Mesendoderm (in vitro differentiated cells): ENCODE measurements at regions not wholly inside any gene's neighbourhood (a gene's known extent, or its start where the extent isn't known, plus 50 kb on each side); places are given as distances from the start of the nearest gene placed in this dataset.

ENCODE experiments used
- DNase-seq: peaks from one replicate; pipeline ENCODE4 v3.0.0; 2013
- H2AK5ac ChIP-seq: 2 replicates; pipeline ENCODE4 v1.6.1; 2013; ENCODE audit warnings: low read length, inconsistent platforms
- H2BK120ac ChIP-seq: 2 replicates; pipeline ENCODE4 v1.6.1; 2013; ENCODE audit warnings: low read depth, mild to moderate bottlenecking, low read length, moderate library complexity, mixed read lengths
- H2BK15ac ChIP-seq: replicated peaks from 2 replicates; pipeline ENCODE4 v1.6.1; 2013; ENCODE audit warnings: low read depth, mild to moderate bottlenecking, moderate library complexity
- H2BK5ac ChIP-seq: 2 replicates; pipeline ENCODE4 v1.6.1; 2013; ENCODE audit warnings: low read length, inconsistent platforms
- H3K18ac ChIP-seq: 2 replicates; pipeline ENCODE4 v1.6.1; 2013; ENCODE audit warnings: mild to moderate bottlenecking, low read length, mixed read lengths
- H3K23ac ChIP-seq: one replicate; pipeline ENCODE4 v1.6.1; 2013; ENCODE audit warnings: low read length
- H3K27ac ChIP-seq: 2 replicates; pipeline ENCODE4 v1.5.1; 2013; ENCODE audit warnings: low read depth, mild to moderate bottlenecking, inconsistent platforms, low read length, moderate library complexity
- H3K27me3 ChIP-seq: 2 replicates; pipeline ENCODE4 v1.6.1; 2013; ENCODE audit warnings: low read length, control low read depth, mild to moderate bottlenecking, inconsistent platforms; ENCODE audit not compliant: insufficient read depth, poor library complexity
- H3K36me3 ChIP-seq: 2 replicates; pipeline ENCODE4 v1.6.1; 2013; ENCODE audit warnings: low read length, inconsistent platforms; ENCODE audit not compliant: control insufficient read depth, insufficient read depth
- H3K4ac ChIP-seq: one replicate; pipeline ENCODE4 v1.6.1; 2013; ENCODE audit warnings: low read depth, mild to moderate bottlenecking, low read length, moderate library complexity
- H3K4me1 ChIP-seq: 2 replicates; pipeline ENCODE4 v1.6.1; 2013; ENCODE audit warnings: low read depth, low read length, inconsistent platforms; ENCODE audit not compliant: control insufficient read depth
- H3K4me2 ChIP-seq: 2 replicates; pipeline ENCODE4 v1.6.1; 2013; ENCODE audit warnings: low read length
- H3K4me3 ChIP-seq: 2 replicates; pipeline ENCODE4 v1.5.1; 2013; ENCODE audit warnings: mild to moderate bottlenecking, low read length
- H3K56ac ChIP-seq: one replicate; pipeline ENCODE4 v1.6.1; 2013; ENCODE audit warnings: low read length
- H3K79me1 ChIP-seq: 2 replicates; pipeline ENCODE4 v1.6.1; 2013; ENCODE audit warnings: low read length, inconsistent platforms
- H3K79me2 ChIP-seq: 2 replicates; pipeline ENCODE4 v1.6.1; 2013; ENCODE audit warnings: mild to moderate bottlenecking, low read length; ENCODE audit not compliant: control insufficient read depth, insufficient read depth
- H3K9ac ChIP-seq: 2 replicates; pipeline ENCODE4 v1.6.1; 2013; ENCODE audit warnings: low read length, inconsistent platforms
- H4K5ac ChIP-seq: one replicate; pipeline ENCODE4 v1.6.1; 2013; ENCODE audit warnings: low read length
- H4K8ac ChIP-seq: one replicate; pipeline ENCODE4 v1.6.1; 2013; ENCODE audit warnings: low read depth, mild to moderate bottlenecking, control low read depth, low read length, moderate library complexity
- WGBS: extraction: QIAGEN DNeasy Blood & Tissue Kit; methylation state at CpG from one replicate; pipeline ENCODE4 v1.1.7; 2013; ENCODE audit warnings: low lambda C conversion rate, missing lambda C conversion rate; ENCODE audit not compliant: insufficient coverage; ENCODE audit errors: extremely low coverage; 5-methylcytosine and 5-hydroxymethylcytosine counted together

- no peak overlapping the region for H4K5ac ChIP-seq
- H3K18ac ChIP-seq, result no peak overlapping the region
- WGBS, result no CpG with 5 or more reads among the region's 7 CpGs
- H3K4ac ChIP-seq, result no peak overlapping the region
- DNase-seq, result no peak
- no peak overlapping the region for H3K27ac ChIP-seq
- no peak overlapping the region for H3K4me2 ChIP-seq
- H3K79me2 ChIP-seq, result no peaks in the 10 kb centered on the region
- H3K79me1 ChIP-seq, result no peaks in the 10 kb centered on the region
- H2BK120ac ChIP-seq, result no peak overlapping the region
- no peaks in the 10 kb centered on the region for H3K36me3 ChIP-seq
- H2BK15ac ChIP-seq, result no peak overlapping the region
- no peak overlapping the region for H4K8ac ChIP-seq
- no peak overlapping the region for H2BK5ac ChIP-seq
- H3K9ac ChIP-seq, result no peak overlapping the region
- H3K4me1 ChIP-seq, result no peaks in the 10 kb centered on the region
- H3K4me3 ChIP-seq, result no peak overlapping the region
- H2AK5ac ChIP-seq, result no peak overlapping the region
- H3K56ac ChIP-seq, result no peak overlapping the region
- H3K23ac ChIP-seq, result no peak overlapping the region
- H3K27me3 ChIP-seq, result no peaks in the 10 kb centered on the region
Measured at GRCh38 chr15:98391568-98391967, 256.8 kb upstream of the IGF1R start.

- DNase-seq, result no peak
- Histone ChIP-seq H3K79me1 (no peaks in the 10 kb centered on the region), H2BK120ac (no peak overlapping the region), H3K4me3 (no peak overlapping the region), H4K8ac (no peak overlapping the region), H3K36me3 (no peaks in the 10 kb centered on the region), H3K23ac (no peak overlapping the region), H3K4ac (no peak overlapping the region), H3K56ac (no peak overlapping the region), H3K4me1 (no peaks in the 10 kb centered on the region), H4K5ac (no peak overlapping the region), H3K27ac (no peak overlapping the region), H3K79me2 (no peaks in the 10 kb centered on the region), H2BK15ac (no peak overlapping the region), H3K27me3 (no peaks in the 10 kb centered on the region), H2BK5ac (no peak overlapping the region), H3K9ac (no peak overlapping the region), H3K4me2 (no peak overlapping the region), H3K18ac (no peak overlapping the region), H2AK5ac (no peak overlapping the region)
- WGBS, result no CpG with 5 or more reads among the region's 9 CpGs
Measured at GRCh38 chr15:98393471-98393870, 254.9 kb upstream of the IGF1R start.

- H3K23ac ChIP-seq, result no peak overlapping the region
- no peaks in the 10 kb centered on the region for H3K4me1 ChIP-seq
- no peaks in the 10 kb centered on the region for H3K79me2 ChIP-seq
- no peak overlapping the region for H3K27ac ChIP-seq
- H3K4ac ChIP-seq, result no peak overlapping the region
- no peak overlapping the region for H3K9ac ChIP-seq
- H3K36me3 ChIP-seq, result no peaks in the 10 kb centered on the region
- H3K4me2 ChIP-seq, result no peak overlapping the region
- no peak overlapping the region for H3K4me3 ChIP-seq
- no CpG with 5 or more reads among the region's 10 CpGs for WGBS
- no peak overlapping the region for H4K5ac ChIP-seq
- no peak overlapping the region for H2BK15ac ChIP-seq
- no peaks in the 10 kb centered on the region for H3K27me3 ChIP-seq
- H2BK120ac ChIP-seq, result no peak overlapping the region
- H3K18ac ChIP-seq, result no peak overlapping the region
- no peak overlapping the region for H3K56ac ChIP-seq
- H3K79me1 ChIP-seq, result no peaks in the 10 kb centered on the region
- H4K8ac ChIP-seq, result no peak overlapping the region
- DNase-seq, result no peak
- H2BK5ac ChIP-seq, result no peak overlapping the region
- no peak overlapping the region for H2AK5ac ChIP-seq
Measured at GRCh38 chr15:98394546-98394945, 253.8 kb upstream of the IGF1R start.

GRCh38 chr15:98395974-98396610, 252.2 kb upstream of the IGF1R start:
- Histone ChIP-seq H3K27me3 (no peaks in the 10 kb centered on the region), H2BK15ac (no peak overlapping the region), H3K27ac (no peak overlapping the region), H4K5ac (no peak overlapping the region), H3K9ac (no peak overlapping the region), H3K4me2 (no peak overlapping the region), H2AK5ac (no peak overlapping the region), H2BK120ac (no peak overlapping the region), H3K18ac (no peak overlapping the region), H2BK5ac (no peak overlapping the region), H3K79me1 (no peaks in the 10 kb centered on the region), H3K56ac (no peak overlapping the region), H3K4me3 (no peak overlapping the region), H3K4me1 (no peaks in the 10 kb centered on the region), H3K23ac (no peak overlapping the region), H3K36me3 (no peaks in the 10 kb centered on the region), H3K4ac (no peak overlapping the region), H3K79me2 (no peaks in the 10 kb centered on the region), H4K8ac (no peak overlapping the region)
- no peak for DNase-seq
- no CpG with 5 or more reads among the region's 6 CpGs for WGBS

GRCh38 chr15:98397419-98397818, 250.9 kb upstream of the IGF1R start:
- Histone ChIP-seq H2BK5ac (no peak overlapping the region), H3K56ac (no peak overlapping the region), H3K23ac (no peak overlapping the region), H3K79me1 (no peaks in the 10 kb centered on the region), H3K4me1 (no peaks in the 10 kb centered on the region), H4K5ac (no peak overlapping the region), H3K9ac (no peak overlapping the region), H3K27me3 (no peaks in the 10 kb centered on the region), H3K4ac (no peak overlapping the region), H4K8ac (no peak overlapping the region), H3K4me2 (no peak overlapping the region), H3K27ac (no peak overlapping the region), H3K36me3 (no peaks in the 10 kb centered on the region), H3K79me2 (no peaks in the 10 kb centered on the region), H3K4me3 (no peak overlapping the region), H2BK120ac (no peak overlapping the region), H3K18ac (no peak overlapping the region), H2AK5ac (no peak overlapping the region), H2BK15ac (no peak overlapping the region)
- no peak for DNase-seq
- WGBS, result no CpG with 5 or more reads among the region's 8 CpGs

GRCh38 chr15:98398056-98398455, 250.3 kb upstream of the IGF1R start:
- Histone ChIP-seq H3K4me1 (no peaks in the 10 kb centered on the region), H3K9ac (no peak overlapping the region), H3K36me3 (no peaks in the 10 kb centered on the region), H3K18ac (no peak overlapping the region), H3K56ac (no peak overlapping the region), H3K79me2 (no peaks in the 10 kb centered on the region), H3K4me2 (no peak overlapping the region), H2AK5ac (no peak overlapping the region), H3K23ac (no peak overlapping the region), H4K5ac (no peak overlapping the region), H3K79me1 (no peaks in the 10 kb centered on the region), H2BK5ac (no peak overlapping the region), H4K8ac (no peak overlapping the region), H2BK120ac (no peak overlapping the region), H3K27me3 (no peaks in the 10 kb centered on the region), H3K27ac (no peak overlapping the region), H3K4ac (no peak overlapping the region), H2BK15ac (no peak overlapping the region), H3K4me3 (no peak overlapping the region)
- no peak for DNase-seq
- no CpG with 5 or more reads among the region's 4 CpGs for WGBS
